GM19452 (cell line): ENCODE measurements at regions not wholly inside any gene's neighbourhood (a gene's known extent, or its start where the extent isn't known, plus 50 kb on each side); places are given as distances from the start of the nearest gene placed in this dataset.
"Not testable (repeated sequence)": the region's sequence is repeated elsewhere in the genome, so short reads cannot be mapped to it uniquely, and the experiment has no call there.

ENCODE experiments used
- ATAC-seq: cut with Tn5 transposase; IDR thresholded peaks from one replicate; pipeline ENCODE4 v1.9.1; 2021; ENCODE audit not compliant: unreplicated experiment

DNA sequence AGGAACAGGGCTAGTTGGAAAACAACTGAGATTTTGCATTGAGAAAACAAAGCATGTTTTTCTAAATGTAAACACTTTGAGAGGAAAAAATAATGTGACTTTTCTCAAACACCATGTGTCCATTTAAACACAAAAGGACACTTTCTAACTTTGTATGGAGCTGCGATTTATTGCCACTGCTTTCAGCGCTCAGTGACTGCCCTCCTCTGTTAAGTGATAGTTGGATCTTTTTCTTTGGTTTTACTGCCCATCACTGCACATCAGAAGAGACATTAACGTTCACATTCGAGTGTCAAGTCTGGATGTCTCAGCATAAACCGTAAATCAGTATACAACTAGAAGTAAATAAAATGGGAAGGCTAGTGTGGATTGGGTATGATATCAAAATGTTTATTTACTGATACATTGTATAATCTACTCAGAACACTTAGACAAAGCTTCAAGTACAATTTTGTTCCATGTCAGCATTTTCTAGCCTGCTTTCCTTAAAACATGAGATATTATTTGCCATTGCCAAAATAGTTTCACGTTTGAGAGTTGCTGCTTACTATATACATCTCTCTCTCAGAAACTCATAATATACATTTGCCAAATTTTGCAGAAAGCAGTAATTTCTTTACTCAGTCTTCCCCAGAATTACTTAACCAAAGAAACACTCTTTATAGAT is 237.6 kb downstream of the IKZF2 start:
- ATAC-seq: no peak

DNA sequence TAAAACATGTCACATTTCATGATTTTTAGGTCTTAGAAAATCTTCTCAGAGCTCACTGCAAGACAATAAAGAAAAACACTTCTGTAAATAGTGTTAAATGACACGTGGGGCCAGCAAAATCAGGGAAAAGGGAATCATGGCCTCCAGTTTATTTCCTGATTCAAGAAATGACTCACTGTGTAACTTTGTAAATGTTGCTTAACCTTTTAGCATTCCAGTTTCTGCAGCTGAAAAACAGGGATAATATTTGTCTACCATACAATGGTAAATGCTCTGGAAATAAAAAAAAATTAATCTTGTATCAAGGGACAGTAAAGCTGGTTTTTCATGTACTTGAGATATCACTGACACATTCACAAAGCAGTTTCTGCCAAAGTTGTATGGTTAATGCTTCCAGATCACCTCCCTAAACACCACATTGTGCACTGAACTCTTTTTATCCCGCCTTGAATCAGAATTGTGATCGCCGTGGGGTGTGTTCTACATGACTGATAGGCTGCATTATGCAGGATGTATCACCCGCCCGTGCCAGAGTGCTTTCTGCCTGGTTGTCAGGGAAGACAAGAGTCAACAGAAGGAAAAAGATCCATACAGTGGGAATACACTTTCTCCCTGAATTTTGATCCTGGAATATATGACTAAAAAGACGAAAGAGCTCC is 238.8 kb downstream of the IKZF2 start:
- no peak for ATAC-seq

DNA sequence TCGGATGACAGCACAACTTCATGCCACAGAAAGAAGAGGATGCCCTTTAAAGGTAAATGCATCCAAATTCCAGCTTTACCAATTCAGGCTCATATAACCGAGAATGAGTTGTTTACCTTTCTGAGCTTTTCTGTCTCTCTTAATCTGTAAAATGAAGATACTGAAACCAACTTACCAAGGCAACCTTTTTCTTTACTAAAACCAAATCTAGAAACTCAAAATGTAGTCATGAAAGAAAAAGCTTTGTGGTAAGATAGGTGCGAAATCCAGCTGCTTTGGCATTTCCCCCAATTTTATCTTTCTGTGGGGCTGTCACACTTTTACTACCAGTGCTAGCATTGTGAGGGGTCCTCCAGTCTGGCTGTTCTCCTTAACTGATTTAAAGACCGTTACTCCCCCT is 240.4 kb downstream of the IKZF2 start:
- no peak for ATAC-seq

DNA sequence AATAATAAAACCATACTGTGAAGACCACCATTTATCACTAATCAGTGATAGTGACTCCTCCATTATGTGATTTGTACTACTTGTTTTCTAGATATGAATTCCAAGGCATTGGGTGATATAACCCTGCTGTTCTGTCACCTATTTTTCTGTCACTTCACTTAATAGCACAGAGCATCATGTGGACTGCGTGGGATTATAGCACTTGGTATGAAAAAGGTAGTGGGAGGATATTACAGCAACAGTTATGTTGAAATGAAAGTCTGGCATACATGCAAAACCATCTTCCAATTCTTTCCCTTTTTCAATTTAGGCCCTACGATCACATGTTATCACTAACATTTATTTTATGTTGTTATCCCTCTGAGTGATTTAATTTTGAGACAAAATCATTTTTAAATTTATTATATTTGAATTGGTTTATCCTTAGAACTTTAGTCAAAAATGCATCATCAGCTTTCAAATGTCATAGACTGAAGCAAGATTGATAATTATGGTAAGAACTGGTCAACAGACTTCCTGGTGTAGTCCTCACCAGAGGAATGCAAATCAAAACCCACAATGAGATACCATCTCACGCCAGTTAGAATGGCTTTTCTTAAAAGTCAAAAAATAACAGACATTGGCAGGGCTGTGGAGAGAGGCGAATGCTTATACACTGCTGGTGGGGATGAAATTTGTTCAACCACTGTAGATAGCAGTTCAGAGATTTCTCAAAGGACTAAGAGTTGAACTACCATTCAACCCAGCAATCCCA is 242.6 kb downstream of the IKZF2 start:
- ATAC-seq: no peak

DNA sequence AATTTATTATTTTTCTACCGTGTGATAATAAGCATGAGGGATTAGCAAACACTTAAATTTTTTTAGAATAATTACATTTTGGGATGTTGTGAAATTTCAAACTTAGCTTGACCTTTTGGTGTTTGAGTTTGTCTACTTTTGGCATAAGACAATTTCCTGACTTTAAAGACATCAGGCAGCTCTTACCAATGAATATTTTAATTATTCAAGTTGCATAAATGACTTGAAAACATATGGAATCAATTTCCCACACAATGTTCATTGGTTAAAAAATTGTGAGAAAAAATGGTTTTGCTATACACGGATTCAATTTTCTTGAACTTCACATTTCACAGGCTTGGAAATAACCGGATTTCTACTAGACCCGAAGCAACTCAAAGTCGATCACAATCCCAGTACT is 243.4 kb downstream of the IKZF2 start:
- no peak for ATAC-seq

DNA sequence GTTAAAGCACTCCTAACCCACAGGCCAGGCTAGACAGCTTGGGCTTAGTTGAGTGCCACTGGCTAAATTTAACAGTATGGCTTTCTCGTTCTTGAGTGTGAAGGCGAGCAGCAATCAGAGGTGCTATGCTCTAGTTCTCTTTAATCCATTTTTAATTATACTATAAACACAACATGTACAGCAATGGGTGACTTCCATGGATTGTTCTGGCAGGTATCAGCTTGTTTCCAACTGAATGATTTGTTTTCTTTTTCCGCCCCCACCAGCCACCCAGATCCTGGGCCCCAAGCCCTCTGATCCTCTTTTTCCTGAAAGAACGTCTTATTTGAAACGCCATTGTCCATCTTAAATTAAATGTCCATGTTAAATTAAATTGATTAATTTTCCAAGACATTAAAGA is 244.8 kb downstream of the IKZF2 start:
- ATAC-seq: no peak

DNA sequence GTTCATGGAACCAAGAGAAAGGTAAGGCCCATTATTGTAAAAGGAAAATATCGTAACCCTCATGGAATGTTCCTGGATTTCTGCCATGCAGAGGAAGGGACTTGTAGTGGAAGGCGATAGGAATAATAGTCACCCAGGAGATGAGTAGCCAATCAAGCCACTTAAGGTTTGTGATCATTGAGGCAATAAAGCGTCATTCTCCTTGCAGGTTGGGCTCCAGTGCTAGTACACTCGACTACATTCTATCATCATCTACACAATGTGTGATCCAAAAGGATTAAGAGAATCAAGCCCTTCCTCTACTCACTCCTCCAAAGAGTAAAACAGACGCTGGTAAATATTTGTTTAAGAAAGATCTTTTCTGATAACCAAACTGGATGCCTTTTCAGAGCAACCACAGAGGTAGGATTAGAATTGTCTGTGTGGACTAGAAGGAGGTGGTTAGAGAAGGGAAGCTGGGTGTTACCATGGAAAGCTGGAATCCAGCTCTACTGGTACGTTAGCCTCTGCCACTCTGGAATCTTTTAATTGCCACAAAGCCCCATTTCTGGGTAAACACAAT is 245.7 kb downstream of the IKZF2 start:
- no peak for ATAC-seq

DNA sequence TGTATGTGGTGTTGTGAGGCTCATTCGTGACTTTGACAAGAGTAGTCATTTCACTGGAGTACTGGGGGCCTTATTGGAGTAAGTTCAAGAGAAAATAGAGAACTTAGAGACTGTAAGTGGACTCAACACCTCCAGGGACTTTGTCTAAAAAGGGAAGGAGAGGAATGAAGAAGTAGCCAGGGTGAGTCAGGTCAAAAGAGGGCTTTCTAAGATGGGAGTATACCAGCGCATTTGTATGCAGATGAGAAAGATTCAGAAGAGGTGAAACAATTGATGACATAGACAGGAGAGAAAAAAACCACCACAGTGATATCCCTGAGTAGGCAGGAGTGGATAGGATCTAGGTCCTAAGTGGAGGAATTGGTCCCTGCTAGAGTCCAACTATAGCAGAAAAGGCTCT is 246.8 kb downstream of the IKZF2 start:
- no peak for ATAC-seq

DNA sequence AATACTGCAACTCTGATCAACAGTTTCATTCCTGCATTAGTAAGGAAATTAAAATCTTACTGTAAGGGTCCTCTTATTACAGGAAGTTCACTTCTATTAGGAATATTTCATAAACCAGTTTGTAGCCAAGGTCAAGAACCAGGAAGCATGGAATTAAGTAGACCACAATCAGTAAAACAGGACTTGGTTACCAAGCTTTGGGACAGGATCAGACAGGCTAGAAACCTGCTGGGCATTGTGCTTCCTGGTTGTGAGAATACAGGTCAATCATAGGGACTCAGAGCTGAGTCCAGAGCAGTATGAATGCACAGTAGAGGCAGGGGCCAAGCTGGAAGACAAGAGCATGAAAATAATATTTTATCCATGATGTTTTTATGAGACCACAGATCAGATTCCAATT is 248.0 kb downstream of the IKZF2 start:
- no peak for ATAC-seq

DNA sequence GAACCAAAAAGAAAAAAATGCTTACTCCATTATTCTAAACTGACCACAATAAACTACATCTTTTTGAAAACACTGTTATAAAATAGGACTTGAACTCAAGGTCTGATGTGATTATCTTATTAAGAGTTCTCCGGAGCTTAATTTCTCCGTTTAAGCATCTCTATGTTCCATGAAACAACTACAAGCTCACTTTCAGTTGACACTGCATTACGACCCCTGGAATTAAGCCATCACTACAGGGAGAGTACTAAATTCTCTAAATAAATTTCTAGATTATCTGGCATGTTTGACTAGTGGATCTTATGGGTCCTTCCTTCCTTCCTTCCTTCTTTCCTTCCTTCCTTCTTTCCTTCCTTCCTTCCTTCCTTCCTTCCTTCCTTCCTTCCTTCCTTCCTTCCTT is 249.0 kb downstream of the IKZF2 start:
- ATAC-seq: no peak

DNA sequence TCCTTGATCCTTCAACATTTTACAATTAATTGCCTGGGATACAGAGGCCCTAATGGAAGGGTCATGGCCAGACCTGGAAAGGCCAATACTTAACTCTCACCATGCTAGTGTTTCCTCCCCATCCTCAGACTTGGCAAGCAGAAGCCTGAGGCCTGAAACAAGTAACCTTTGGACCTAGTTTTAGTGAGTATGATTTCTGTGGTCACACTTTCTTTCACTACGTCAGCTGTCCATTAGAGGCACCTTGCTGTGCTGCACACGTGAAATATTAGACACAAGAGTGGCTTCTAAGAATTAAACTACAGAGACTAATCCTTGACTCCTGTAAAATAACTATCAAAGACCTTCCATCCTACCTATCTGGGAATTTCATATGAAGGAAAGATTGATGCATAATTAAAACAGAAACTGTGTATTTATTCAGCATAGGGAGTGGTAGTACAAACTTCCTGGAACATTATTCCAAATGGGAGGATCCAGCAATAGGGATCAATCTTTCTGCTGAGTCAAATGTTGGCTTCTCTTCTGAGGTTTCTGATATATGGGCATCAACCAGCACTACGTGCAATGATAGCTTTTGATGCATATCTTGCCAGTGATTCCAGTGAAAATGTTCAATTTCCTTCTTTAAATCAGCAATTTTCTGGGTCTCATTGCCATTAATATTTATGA is 249.7 kb downstream of the IKZF2 start:
- no peak for ATAC-seq

DNA sequence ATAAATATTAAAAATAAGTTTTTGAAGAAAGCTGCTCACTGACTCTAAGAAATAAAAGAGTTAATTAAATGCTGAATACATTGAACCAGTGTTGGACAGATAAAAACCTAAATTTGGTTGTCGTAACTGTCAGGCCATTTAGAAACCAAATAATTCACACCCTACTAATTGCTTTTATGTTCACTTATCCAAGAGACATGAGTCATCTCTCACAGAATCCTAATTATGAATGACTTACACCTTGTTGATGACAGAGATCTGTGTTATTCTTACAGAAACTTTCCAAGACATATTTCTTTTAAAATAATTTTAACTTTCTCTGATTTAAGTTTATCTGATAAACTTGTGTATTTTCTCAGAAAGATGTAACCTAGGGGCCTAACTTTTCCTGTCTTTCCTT is 250.7 kb downstream of the IKZF2 start:
- no peak for ATAC-seq

DNA sequence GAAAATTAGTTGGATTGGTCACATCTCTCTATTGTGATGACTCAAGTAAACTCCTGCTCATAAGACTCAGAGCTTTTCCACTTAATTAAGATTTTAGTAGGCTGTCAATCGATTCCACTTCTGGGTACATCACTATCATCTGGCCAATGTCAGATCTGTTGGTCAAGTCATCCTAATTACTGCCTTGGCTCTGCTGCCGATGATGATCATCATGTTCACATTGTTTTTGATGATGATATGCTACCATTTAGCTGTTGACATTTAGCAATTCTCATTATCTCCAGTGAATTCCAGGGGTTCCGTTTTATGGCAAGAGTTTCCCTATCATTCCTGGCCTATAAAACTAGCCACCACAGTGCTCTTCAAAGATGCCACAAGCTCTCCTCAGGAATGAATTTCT is 253.4 kb downstream of the IKZF2 start:
- no peak for ATAC-seq

DNA sequence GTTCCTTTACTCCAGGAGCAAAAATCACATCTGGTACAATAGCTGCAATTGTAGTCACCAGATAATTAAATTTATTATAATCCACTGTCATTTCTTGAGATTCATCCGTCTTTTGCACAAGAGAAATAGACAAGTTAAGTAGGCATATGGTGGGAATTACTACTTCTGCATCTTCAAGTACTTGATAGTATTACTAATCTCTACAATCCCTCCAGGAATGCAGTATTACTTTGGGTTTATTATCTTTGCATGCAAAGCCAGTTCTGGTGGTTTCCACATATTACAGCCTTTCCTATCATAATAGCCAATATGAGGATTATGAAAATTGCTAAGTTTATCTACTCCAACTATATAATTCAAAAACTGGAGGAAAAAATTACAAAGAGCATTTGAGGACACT is 254.1 kb downstream of the IKZF2 start:
- no peak for ATAC-seq

DNA sequence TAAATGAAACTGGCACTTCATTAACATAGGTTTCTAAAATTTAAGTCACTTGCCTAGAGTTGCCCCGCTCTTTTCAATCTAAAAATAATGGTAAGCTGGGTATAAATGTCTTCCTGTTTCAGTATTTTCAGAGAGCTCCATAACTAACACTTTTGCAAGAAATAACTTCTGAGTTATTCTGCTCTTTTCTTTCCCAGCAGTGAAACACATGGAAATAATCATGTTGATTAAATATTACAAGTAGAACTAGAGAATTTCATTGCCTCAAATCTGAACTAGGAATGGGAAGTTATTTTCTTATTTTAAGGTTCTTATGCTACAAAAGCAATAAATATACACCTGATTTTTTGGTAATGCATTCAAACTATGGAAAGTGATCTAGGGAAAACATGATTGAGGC is 257.4 kb downstream of the IKZF2 start:
- ATAC-seq: no peak

DNA sequence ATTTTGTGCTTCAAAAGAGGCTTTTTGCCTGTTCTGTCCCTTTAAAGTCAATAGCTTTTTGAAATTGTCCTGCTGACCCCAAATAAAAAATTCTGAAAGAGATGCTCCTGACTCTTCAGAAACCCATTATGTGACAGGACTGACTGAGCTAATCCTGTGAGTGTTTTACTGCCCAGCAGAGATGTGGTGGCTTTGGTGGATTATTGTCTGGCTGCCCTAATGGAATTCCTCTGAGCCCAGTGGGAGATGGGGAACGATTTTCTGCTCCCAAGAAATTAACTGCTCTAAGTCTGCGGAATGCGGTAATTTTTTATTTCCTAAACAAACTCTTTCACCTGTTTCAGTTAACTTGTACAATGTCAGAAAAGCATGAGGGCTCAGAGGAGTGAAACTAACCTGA is 258.2 kb downstream of the IKZF2 start:
- no peak for ATAC-seq

DNA sequence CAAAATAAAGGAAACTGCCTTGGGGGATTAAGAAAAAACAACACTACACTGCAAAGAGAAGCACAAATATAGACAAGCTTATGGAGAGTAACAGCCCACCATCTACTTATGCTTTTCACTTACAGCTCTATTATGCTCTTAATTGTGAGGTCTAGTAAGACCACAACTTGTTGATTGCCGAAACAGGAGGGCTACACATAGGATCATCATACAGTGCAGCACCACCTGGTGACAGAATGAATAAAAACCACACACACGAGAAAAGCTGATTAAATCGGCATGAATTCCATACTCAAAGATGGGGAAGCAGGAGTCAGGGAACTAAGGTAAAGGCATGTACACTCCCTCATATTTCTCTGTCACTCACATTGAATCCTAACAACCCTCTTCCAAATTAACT is 259.2 kb downstream of the IKZF2 start:
- ATAC-seq: no peak

DNA sequence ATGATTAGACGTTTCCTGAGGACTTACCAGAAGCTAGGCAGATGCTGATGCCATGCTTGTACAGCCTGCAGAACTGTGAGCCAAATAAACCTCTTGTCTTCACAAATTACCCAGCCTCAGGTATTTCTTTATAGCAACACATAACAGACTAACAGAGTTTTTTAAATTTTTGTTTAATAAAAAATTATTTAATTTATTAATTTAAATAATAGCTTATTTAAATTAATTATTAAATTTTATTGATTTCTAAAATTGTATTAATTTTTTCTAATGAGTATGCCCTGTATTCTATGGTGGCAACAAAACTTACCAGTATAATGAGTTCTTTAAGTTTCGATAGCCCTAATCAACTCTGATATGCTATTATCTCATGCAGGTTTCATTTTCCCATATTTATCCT is 259.8 kb downstream of the IKZF2 start:
- ATAC-seq: no peak

DNA sequence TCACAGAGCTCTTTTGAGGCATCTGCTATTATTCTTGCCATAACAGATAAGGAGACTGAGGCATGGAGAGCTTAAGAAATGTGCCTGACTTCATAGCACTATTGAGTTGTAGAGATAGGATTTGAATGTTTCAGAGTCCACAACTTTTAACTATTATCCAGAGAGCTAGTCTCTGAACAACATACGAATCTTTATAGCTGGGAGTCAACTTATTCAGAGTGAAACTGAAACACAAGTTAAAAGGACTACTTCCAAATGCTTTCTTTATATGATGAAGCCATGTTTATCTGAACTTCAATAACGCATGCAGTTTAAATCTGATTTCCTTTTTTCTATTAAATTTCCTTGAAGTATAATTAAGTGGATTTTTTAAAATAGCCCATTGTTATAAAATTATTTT is 268.8 kb downstream of the IKZF2 start:
- no peak for ATAC-seq

DNA sequence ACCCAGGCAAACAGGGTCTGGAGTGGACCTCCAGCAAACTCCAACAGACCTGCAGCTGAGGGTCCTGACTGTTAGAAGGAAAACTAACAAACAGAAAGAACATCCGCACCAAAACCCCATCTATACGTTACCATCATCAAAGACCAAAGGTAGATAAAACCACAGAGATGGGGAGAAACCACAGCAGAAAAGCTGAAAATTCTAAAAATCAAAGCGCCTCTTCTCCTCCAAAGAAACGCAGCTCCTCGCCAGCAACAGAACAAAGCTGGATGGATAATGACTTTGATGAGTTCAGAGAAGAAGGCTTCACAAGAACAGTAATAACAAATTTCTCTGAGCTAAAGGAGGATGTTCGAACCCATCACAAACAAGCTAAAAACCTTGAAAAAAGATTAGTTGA is 274.9 kb downstream of the IKZF2 start:
- not testable (repeated sequence) for ATAC-seq

DNA sequence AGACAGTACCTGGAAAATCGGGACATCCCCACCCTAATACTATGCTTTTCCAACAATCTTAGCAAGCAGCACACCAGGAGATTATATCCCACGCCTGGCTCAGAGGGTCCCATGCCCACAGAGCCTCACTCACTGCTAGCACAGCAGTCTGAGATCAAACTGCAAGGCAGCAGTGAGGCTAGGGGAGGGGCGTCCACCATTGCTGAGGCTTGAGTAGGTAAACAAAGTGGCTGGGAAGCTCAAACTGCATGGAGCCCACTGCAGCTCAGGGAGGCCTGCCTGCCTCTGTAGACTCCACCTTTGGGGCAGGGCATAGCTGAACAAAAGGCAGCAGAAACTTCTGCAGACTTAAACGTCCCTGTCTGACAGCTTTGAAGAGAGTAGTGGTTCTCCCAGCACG is 275.5 kb downstream of the IKZF2 start:
- ATAC-seq: not testable (repeated sequence)

DNA sequence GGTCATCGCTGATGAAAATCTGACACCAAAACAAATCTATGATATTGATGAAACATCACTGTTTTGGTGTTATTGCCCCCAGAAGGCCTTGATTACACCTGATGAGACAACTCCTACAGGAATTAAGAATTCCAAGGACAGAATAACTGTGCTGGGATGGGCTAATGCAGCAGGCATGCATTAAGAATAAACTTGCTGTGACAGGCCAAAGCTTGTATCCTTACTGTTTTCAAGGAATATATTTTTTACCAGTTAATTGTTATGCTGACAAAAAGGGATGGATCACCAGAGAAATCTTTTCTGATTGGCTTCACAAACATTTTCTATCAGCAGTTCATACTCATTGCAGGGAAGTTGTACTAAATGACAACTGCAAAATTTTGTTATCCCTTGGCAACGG is 278.2 kb downstream of the IKZF2 start:
- ATAC-seq: no peak
